PFSK-1 (cell line): ENCODE measurements at regions not wholly inside any gene's neighbourhood (a gene's known extent, or its start where the extent isn't known, plus 50 kb on each side); places are given as distances from the start of the nearest gene placed in this dataset.

Experiments
- POLR2AphosphoS5 ChIP-seq: IDR thresholded peaks from 2 replicates; pipeline ENCODE4 v1.6.1; 2012; ENCODE audit warnings: low read depth, mild to moderate bottlenecking, control low read depth, low read length, moderate library complexity
- REST ChIP-seq, 2 experiments: IDR thresholded peaks; 2 replicates each; pipeline versions ENCODE4 v1.6.1 to v1.8.0; 2011 to 2012; ENCODE audit warnings: low read depth in 2 of 2, low read length in 2 of 2, control low read depth in 1 of 2, inconsistent platforms in 1 of 2, mild to moderate bottlenecking in 1 of 2, moderate library complexity in 1 of 2; ENCODE audit not compliant: insufficient read depth in 1 of 2

GRCh38 chr2:105645031-105645937 lies 99.4 kb upstream of the NCK2 start:
- TF ChIP-seq POLR2AphosphoS5 (no peak), REST (IDR thresholded peaks at IDR 0.05; ENCODE audit: insufficient read depth in 1 of 2, low read depth in 2 of 2, low read length in 2 of 2) (no peak)
